ENCODE measurements at regions not wholly inside any gene's neighbourhood (a gene's known extent, or its start where the extent isn't known, plus 50 kb on each side); places are given as distances from the start of the nearest gene placed in this dataset.

DNA sequence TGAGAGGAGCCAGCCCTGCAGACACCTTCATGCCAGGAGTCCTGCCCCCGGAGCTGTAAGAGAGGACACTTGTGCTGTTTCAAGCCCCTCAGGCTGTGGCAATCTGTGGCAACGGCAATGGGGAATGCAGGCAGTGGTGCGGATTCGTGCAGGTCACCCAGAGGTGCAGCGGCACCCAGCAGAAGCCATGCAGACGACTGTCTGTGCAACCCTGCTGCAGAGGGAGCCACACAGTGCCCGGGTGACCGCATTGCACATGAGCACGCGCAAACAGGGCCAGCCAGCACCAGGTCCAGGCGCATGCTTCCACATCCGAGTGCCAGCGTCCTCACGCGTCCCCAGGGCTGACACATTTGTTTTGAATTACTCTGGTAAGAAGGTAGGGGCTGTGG is 84.8 kb upstream of the GPC1 start:
- H3K27me3 ChIP-seq: no peaks in the 10 kb centered on the region
- H3K4me3 ChIP-seq (ENCODE audit: low read depth, low read length): no peak overlapping the region
- peak; percentile 46 for DNase-seq
- no peak for TF ChIP-seq CTCF (IDR thresholded peaks at IDR 0.05; ENCODE audit: low read depth, low read length)
- no peaks in the 10 kb centered on the region for H3K36me3 ChIP-seq
- peaks cover 17% of the 10 kb centered on the region for H3K4me1 ChIP-seq
- peaks cover 2% of the 10 kb centered on the region; the same call in 1 of the 2 replicates for H3K9me3 ChIP-seq

- no peak for TF ChIP-seq CTCF (IDR thresholded peaks at IDR 0.05; ENCODE audit: low read depth, low read length)
- Histone ChIP-seq H3K4me3 (ENCODE audit: low read depth, low read length) (peak overlapping the region; percentile 9; the same call in 1 of the 2 replicates), H3K9me3 (peaks cover 2% of the 10 kb centered on the region; the same call in 1 of the 2 replicates), H3K4me1 (peaks cover 17% of the 10 kb centered on the region), H3K27me3 (no peaks in the 10 kb centered on the region), H3K36me3 (no peaks in the 10 kb centered on the region)
- DNase-seq: peak; percentile 44
These were observed 84.2 kb upstream of the GPC1 start for GRCh38 chr2:240351088-240351741.

DNA sequence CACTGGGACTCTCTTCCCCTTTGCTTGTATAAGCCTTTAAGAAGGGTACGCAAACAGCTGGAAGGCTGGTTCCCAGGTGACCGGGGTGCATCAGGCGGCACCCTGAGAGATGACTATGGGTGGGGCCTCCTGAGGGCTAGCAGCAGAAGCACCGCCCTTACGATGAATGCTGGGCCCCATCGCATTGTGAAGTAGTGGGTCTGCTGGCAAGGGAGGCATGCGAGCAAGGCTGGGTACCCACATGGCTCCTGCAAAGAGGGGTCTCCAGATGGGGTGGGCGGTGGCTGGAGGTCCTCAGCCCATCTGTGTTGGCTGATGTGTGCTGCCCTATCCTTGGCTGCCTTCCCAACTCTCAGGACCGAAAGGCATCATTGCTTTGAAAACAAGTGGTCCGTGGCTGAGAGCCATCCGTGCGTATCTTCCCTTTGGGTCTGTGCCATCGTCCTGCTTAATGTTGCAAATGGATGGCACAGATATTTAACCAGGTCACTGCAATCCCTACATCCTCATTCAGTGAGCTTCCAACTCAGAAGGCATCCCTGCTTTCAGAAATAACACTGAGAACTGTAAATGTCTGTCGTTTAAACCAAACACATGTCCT is 83.5 kb upstream of the GPC1 start:
- peaks cover 2% of the 10 kb centered on the region; the same call in 1 of the 2 replicates for H3K9me3 ChIP-seq
- no peaks in the 10 kb centered on the region for H3K27me3 ChIP-seq
- H3K36me3 ChIP-seq: no peaks in the 10 kb centered on the region
- no peak overlapping the region for H3K4me3 ChIP-seq (ENCODE audit: low read depth, low read length)
- peaks cover 17% of the 10 kb centered on the region for H3K4me1 ChIP-seq
- DNase-seq: peak; percentile 82
- TF ChIP-seq CTCF (IDR thresholded peaks at IDR 0.05; ENCODE audit: low read depth, low read length): no peak

GRCh38 chr2:240353086-240353798 is 82.2 kb upstream of the GPC1 start:
- TF ChIP-seq CTCF (IDR thresholded peaks at IDR 0.05; ENCODE audit: low read depth, low read length): no peak
- no peak overlapping the region for H3K4me3 ChIP-seq (ENCODE audit: low read depth, low read length)
- peaks cover 17% of the 10 kb centered on the region for H3K4me1 ChIP-seq
- DNase-seq: peak; percentile 27
- no peaks in the 10 kb centered on the region for H3K27me3 ChIP-seq
- H3K36me3 ChIP-seq: no peaks in the 10 kb centered on the region
- H3K9me3 ChIP-seq: peaks cover 2% of the 10 kb centered on the region; the same call in 1 of the 2 replicates

DNA sequence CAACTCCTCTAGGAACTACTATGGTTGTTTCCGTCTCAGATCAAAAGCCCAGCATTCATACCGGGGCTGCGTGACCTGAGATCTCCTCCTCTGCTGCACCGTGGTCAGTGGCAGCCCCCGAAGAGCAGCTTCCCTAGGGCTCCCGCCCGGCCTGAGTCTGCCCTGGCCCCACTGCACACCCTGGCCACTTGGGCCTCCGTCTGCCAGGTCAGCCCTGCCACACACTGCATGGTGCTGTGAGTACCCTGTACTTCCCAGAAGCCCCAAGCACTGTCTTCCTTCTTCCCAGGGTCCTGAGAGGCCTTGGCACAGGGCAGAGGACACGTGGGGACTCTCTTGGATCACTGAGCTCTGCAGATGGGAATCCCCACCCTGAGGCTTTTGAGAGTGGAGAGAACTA is 81.5 kb upstream of the GPC1 start:
- Histone ChIP-seq H3K36me3 (no peaks in the 10 kb centered on the region), H3K4me3 (ENCODE audit: low read depth, low read length) (no peak overlapping the region), H3K27me3 (no peaks in the 10 kb centered on the region), H3K9me3 (peaks cover 2% of the 10 kb centered on the region; the same call in 1 of the 2 replicates), H3K4me1 (peaks cover 17% of the 10 kb centered on the region)
- DNase-seq: no peak
- no peak for TF ChIP-seq CTCF (IDR thresholded peaks at IDR 0.05; ENCODE audit: low read depth, low read length)
